Liver (tissue), 7 donors: ENCODE measurements at regions not wholly inside any gene's neighbourhood (a gene's known extent, or its start where the extent isn't known, plus 50 kb on each side); places are given as distances from the start of the nearest gene placed in this dataset.

Source experiments
- DNase-seq: peaks from one replicate; pipeline ENCODE4 v3.0.0-alpha.2; 2017; ENCODE audit warnings: low spot score
- H3K27ac ChIP-seq, 2 donors: one replicate each; pipeline ENCODE4 v1.7.0; 2013; ENCODE audit warnings: inconsistent platforms in 2 of 2, low read length in 2 of 2, control low read depth in 1 of 2, low read depth in 1 of 2, mild to moderate bottlenecking in 1 of 2
- H3K27me3 ChIP-seq, 4 donors: one replicate each; pipeline versions ENCODE4 v1.6.1 to v1.7.0; 2013; ENCODE audit warnings: low read length in 3 of 4, inconsistent platforms in 1 of 4, mild to moderate bottlenecking in 1 of 4, moderate library complexity in 1 of 4; ENCODE audit not compliant: control insufficient read depth in 4 of 4, insufficient read depth in 4 of 4
- H3K36me3 ChIP-seq, 4 donors: one replicate each; pipeline versions ENCODE4 v1.6.1 to v1.7.0; 2013; ENCODE audit warnings: low read length in 3 of 4, mild to moderate bottlenecking in 3 of 4, low read depth in 1 of 4, moderate library complexity in 1 of 4; ENCODE audit not compliant: control insufficient read depth in 4 of 4, insufficient read depth in 3 of 4
- H3K4me1 ChIP-seq, 4 donors: one replicate each; pipeline versions ENCODE4 v1.6.1 to v1.7.0; 2013; ENCODE audit warnings: low read length in 3 of 4, mild to moderate bottlenecking in 3 of 4, moderate library complexity in 1 of 4; ENCODE audit not compliant: control insufficient read depth in 4 of 4, insufficient read depth in 4 of 4
- H3K4me3 ChIP-seq, 3 donors: one replicate each; pipeline versions ENCODE4 v1.6.1 to v1.7.0; 2013; ENCODE audit warnings: low read length in 3 of 3, control low read depth in 1 of 3, low read depth in 1 of 3, mild to moderate bottlenecking in 1 of 3
- H3K9ac ChIP-seq, 2 donors: one replicate each; pipeline ENCODE4 v1.7.0; 2013; ENCODE audit warnings: low read length in 2 of 2, mild to moderate bottlenecking in 2 of 2, moderate library complexity in 2 of 2, control low read depth in 1 of 2, low read depth in 1 of 2
- H3K9me3 ChIP-seq, 4 donors: one replicate each; pipeline versions ENCODE4 v1.6.1 to v1.7.0; 2013; ENCODE audit warnings: low read length in 3 of 4; ENCODE audit not compliant: control insufficient read depth in 4 of 4
- ATF3 ChIP-seq: IDR thresholded peaks from 2 replicates; pipeline ENCODE4 v1.6.1; 2016; ENCODE audit warnings: antibody characterized with exemption
- EGR1 ChIP-seq, 2 donors: IDR thresholded peaks; 2 replicates each; pipeline ENCODE4 v1.6.1; 2016 to 2018; ENCODE audit warnings: antibody characterized with exemption in 2 of 2, low read depth in 2 of 2
- FOXA1 ChIP-seq: IDR thresholded peaks from 2 replicates; pipeline ENCODE4 v1.6.1; 2016; ENCODE audit warnings: antibody characterized with exemption
- FOXA2 ChIP-seq: IDR thresholded peaks from 2 replicates; pipeline ENCODE4 v1.6.1; 2016; ENCODE audit warnings: antibody characterized with exemption
- GABPA ChIP-seq, 2 donors: IDR thresholded peaks in 1 of 2; conservative IDR thresholded peaks in 1 of 2; 2 replicates each; pipeline ENCODE4 v1.6.1; 2016; ENCODE audit warnings: antibody characterized with exemption in 2 of 2, mild to moderate bottlenecking in 1 of 2, moderate library complexity in 1 of 2
- HNF4G ChIP-seq: IDR thresholded peaks from 2 replicates; pipeline ENCODE4 v1.6.1; 2016; ENCODE audit warnings: antibody characterized with exemption
- JUND ChIP-seq, 2 donors: IDR thresholded peaks; 2 replicates each; pipeline ENCODE4 v1.6.1; 2016; ENCODE audit warnings: antibody characterized with exemption in 2 of 2
- MAX ChIP-seq: IDR thresholded peaks from 2 replicates; pipeline ENCODE4 v1.6.1; 2016; ENCODE audit warnings: antibody characterized with exemption
- NR2F2 ChIP-seq: IDR thresholded peaks from 2 replicates; pipeline ENCODE4 v1.6.1; 2016; ENCODE audit warnings: antibody characterized with exemption
- RXRA ChIP-seq, 2 donors: IDR thresholded peaks; 2 replicates each; pipeline ENCODE4 v1.6.1; 2017 to 2018; ENCODE audit warnings: antibody characterized with exemption in 2 of 2, mild to moderate bottlenecking in 1 of 2
- ZBTB33 ChIP-seq: IDR thresholded peaks from 2 replicates; pipeline ENCODE4 v1.6.1; 2016; ENCODE audit warnings: antibody characterized with exemption
- WGBS: extraction: QIAGEN DNeasy Blood & Tissue Kit; methylation state at CpG from one replicate; pipeline ENCODE4 v1.1.7; 2013; 5-methylcytosine and 5-hydroxymethylcytosine counted together
- donor health status: healthy.
- donor health status: healthy.
- donor health status: healthy.
- donor health status: healthy.

- no peak for TF ChIP-seq HNF4G
- no peak for TF ChIP-seq FOXA1
- TF ChIP-seq FOXA2 = no peak
- no peak for TF ChIP-seq RXRA (IDR thresholded peaks at IDR 0.05)
- TF ChIP-seq MAX = no peak
- H3K9ac ChIP-seq = no peak overlapping the region
- no peaks in the 10 kb centered on the region for H3K4me1 ChIP-seq
- WGBS = 50% methylated on average over 2 of the region's 2 CpGs
- H3K9me3 ChIP-seq = no peaks in the 10 kb centered on the region
- H3K36me3 ChIP-seq = no peaks in the 10 kb centered on the region
- no peak overlapping the region for H3K4me3 ChIP-seq
- no peak overlapping the region for H3K27ac ChIP-seq
- H3K27me3 ChIP-seq = no peaks in the 10 kb centered on the region
- no peak for DNase-seq
Observed at GRCh38 chr11:21635394-21636145, 557.3 kb upstream of the ANO5 start.

GRCh38 chr11:21636561-21636960 lies 556.3 kb upstream of the ANO5 start:
- no peaks in the 10 kb centered on the region for H3K4me1 ChIP-seq
- DNase-seq = no peak
- no peaks in the 10 kb centered on the region for H3K36me3 ChIP-seq
- H3K27ac ChIP-seq = no peak overlapping the region
- H3K9me3 ChIP-seq = no peaks in the 10 kb centered on the region
- no peak for TF ChIP-seq ATF3
- TF ChIP-seq HNF4G = no peak
- TF ChIP-seq JUND (IDR thresholded peaks at IDR 0.05) = no peak
- TF ChIP-seq NR2F2 = no peak
- no peak for TF ChIP-seq ZBTB33
- H3K27me3 ChIP-seq = no peaks in the 10 kb centered on the region
- H3K4me3 ChIP-seq = no peak overlapping the region
- H3K9ac ChIP-seq = no peak overlapping the region

GRCh38 chr11:21640491-21640890 lies 552.4 kb upstream of the ANO5 start:
- Histone ChIP-seq H3K36me3 (no peaks in the 10 kb centered on the region), H3K4me1 (no peaks in the 10 kb centered on the region), H3K4me3 (no peak overlapping the region), H3K9me3 (peaks cover 0 to 3% (median 0%) of the 10 kb centered on the region in 4 donors), H3K27me3 (no peaks in the 10 kb centered on the region), H3K27ac (no peak overlapping the region), H3K9ac (no peak overlapping the region)
- DNase-seq = no peak
- WGBS = 59% methylated on average over 1 of the region's 1 CpG
- TF ChIP-seq GABPA (IDR thresholded peaks at IDR 0.05 in 1 of 2, conservative IDR thresholded peaks at IDR 0.05 in 1 of 2) (no peak), MAX (no peak), ATF3 (no peak), EGR1 (IDR thresholded peaks at IDR 0.05; ENCODE audit: low read depth in 2 of 2) (no peak)
